ENCODE measurements at regions not wholly inside any gene's neighbourhood (a gene's known extent, or its start where the extent isn't known, plus 50 kb on each side); places are given as distances from the start of the nearest gene placed in this dataset.

GRCh38 chr11:92790926-92791616 lies 178.4 kb upstream of the MTNR1B start (continued):
- TF ChIP-seq CBX3 (IDR thresholded peaks at IDR 0.05; ENCODE audit: borderline replicate concordance in 1 of 2, low read length in 2 of 2) (no peak), RNF219 (CRISPR knock-in tag; IDR thresholded peaks at IDR 0.05) (no peak), KDM1A (IDR thresholded peaks at IDR 0.05) (no peak), NELFE (IDR thresholded peaks at IDR 0.05; ENCODE audit: insufficient read depth, insufficient read length) (no peak), TAF15 (IDR thresholded peaks at IDR 0.05; ENCODE audit: low read depth, low read length) (no peak)

GRCh38 chr11:92791886-92792285 lies 177.6 kb upstream of the MTNR1B start:
- no peak for TF ChIP-seq NFE2L1 (tag; IDR thresholded peaks at IDR 0.05; ENCODE audit: borderline replicate concordance, low read depth)
- POLR2A ChIA-PET: no interaction called here

More at GRCh38 chr11:92791886-92792285, 177.6 kb upstream of the MTNR1B start:
- CTCF ChIA-PET (ENCODE audit: low intra/inter-chr PET ratio): no interaction called here
- Histone ChIP-seq H3K4me3 (no peak overlapping the region), H3K9ac (ENCODE audit: insufficient read depth in 1 of 2, low read depth in 2 of 2, low read length in 2 of 2) (no peak overlapping the region), H3K9me1 (ENCODE audit: control insufficient read depth, insufficient read depth, low read length) (no peaks in the 10 kb centered on the region), H3K4me2 (ENCODE audit: insufficient read depth, low read length) (no peak overlapping the region), H3K36me3 (ENCODE audit: control insufficient read depth, insufficient read depth, low read length) (no peaks in the 10 kb centered on the region), H3K9me3 (replicated peaks; ENCODE audit: control insufficient read depth, insufficient read depth, low read depth, low read length) (no peaks in the 10 kb centered on the region), H2AFZ (ENCODE audit: low read depth, low read length) (no peak overlapping the region), H3K79me2 (ENCODE audit: control insufficient read depth, insufficient read depth, low read length) (no peaks in the 10 kb centered on the region), H3K4me1 (replicated peaks in 1 of 2; ENCODE audit: control insufficient read depth in 2 of 2, insufficient read depth in 2 of 2, low read length in 2 of 2) (no peaks in the 10 kb centered on the region), H3K27ac (ENCODE audit: extremely low read depth, low read depth, low read length) (no peak overlapping the region), H4K20me1 (replicated peaks; ENCODE audit: control insufficient read depth, insufficient read depth, low read length) (no peaks in the 10 kb centered on the region), H3K27me3 (ENCODE audit: control insufficient read depth in 2 of 2, insufficient read depth in 2 of 2, low read length in 2 of 2) (no peaks in the 10 kb centered on the region)
- 2% methylated on average over 3 of the region's 3 CpGs for WGBS (ENCODE audit: insufficient coverage, low coverage, missing lambda C conversion rate)
- intact Hi-C loops (cut with micrococcal nuclease): no loop called here
- in situ Hi-C loops (cut with MboI): no loop called here
- DNase-seq (ENCODE audit: extremely low read depth in 1 of 4, low spot score in 3 of 4): no peak
- FAIRE-seq: no peak
- ATAC-seq: no peak
- no TSS peak for BruUV-seq (replicated peaks)

Data from K562 (cell line).